Epithelial cell of esophagus (primary cell): ENCODE measurements at regions not wholly inside any gene's neighbourhood (a gene's known extent, or its start where the extent isn't known, plus 50 kb on each side); places are given as distances from the start of the nearest gene placed in this dataset.

ENCODE experiments used
- DNase-seq: peaks from one replicate; pipeline ENCODE4 v3.0.0; 2010; ENCODE audit warnings: low read depth
- H3K4me3 ChIP-seq: 2 replicates; pipeline ENCODE4 v1.5.1; 2011; ENCODE audit warnings: mild to moderate bottlenecking, low read length, control low read depth
- CTCF ChIP-seq: IDR thresholded peaks from 2 replicates; pipeline ENCODE4 v1.5.1; 2011; ENCODE audit warnings: low read depth, mild to moderate bottlenecking, low read length, control low read depth, inconsistent platforms; ENCODE audit not compliant: insufficient read depth; ENCODE audit errors: missing control alignments

- DNase-seq = no peak
- TF ChIP-seq CTCF = no peak
- no peak overlapping the region for H3K4me3 ChIP-seq
Measured at GRCh38 chr6:98037571-98037970, 754.6 kb upstream of the MMS22L start.

GRCh38 chr6:98039443-98039842 lies 756.4 kb upstream of the MMS22L start:
- no peak overlapping the region for H3K4me3 ChIP-seq
- no peak for DNase-seq
- no peak for TF ChIP-seq CTCF

GRCh38 chr6:98039904-98040607 lies 757.0 kb upstream of the MMS22L start:
- peak; percentile 47 for DNase-seq
- TF ChIP-seq CTCF = peak; percentile 63
- no peak overlapping the region for H3K4me3 ChIP-seq

- no peak for DNase-seq
- H3K4me3 ChIP-seq = no peak overlapping the region
- no peak for TF ChIP-seq CTCF
Measured at GRCh38 chr6:98041056-98041455, 758.0 kb upstream of the MMS22L start.

- DNase-seq = no peak
- TF ChIP-seq CTCF = no peak
- no peak overlapping the region for H3K4me3 ChIP-seq
Measured at GRCh38 chr6:98041921-98042320, 758.9 kb upstream of the MMS22L start.

- no peak for DNase-seq
- H3K4me3 ChIP-seq = no peak overlapping the region
- TF ChIP-seq CTCF = no peak
Measured at GRCh38 chr6:98044151-98044561, 761.1 kb upstream of the MMS22L start.
